H7 (cell line): ENCODE measurements at regions not wholly inside any gene's neighbourhood (a gene's known extent, or its start where the extent isn't known, plus 50 kb on each side); places are given as distances from the start of the nearest gene placed in this dataset.
"Not testable (repeated sequence)": the region's sequence is repeated elsewhere in the genome, so short reads cannot be mapped to it uniquely, and the experiment has no call there.

Experiments used
- DNase-seq: peaks from one replicate; pipeline ENCODE4 v3.0.0; 2012
- H3K27me3 ChIP-seq: 2 replicates; pipeline ENCODE4 v1.6.0; 2011; ENCODE audit warnings: mild to moderate bottlenecking, low read length; ENCODE audit not compliant: control insufficient read depth, insufficient read depth
- H3K36me3 ChIP-seq: replicated peaks from 2 replicates; pipeline ENCODE4 v1.5.1; 2011; ENCODE audit warnings: low read length; ENCODE audit not compliant: control insufficient read depth, insufficient read depth
- H3K4me3 ChIP-seq: 2 replicates; pipeline ENCODE4 v1.5.1; 2011; ENCODE audit warnings: low read depth, mild to moderate bottlenecking, control low read depth, low read length, moderate library complexity; ENCODE audit not compliant: insufficient read depth

GRCh38 chr3:110944782-110945181, 126.8 kb upstream of the NECTIN3 start:
- Histone ChIP-seq H3K4me3 (no peak overlapping the region), H3K27me3 (no peaks in the 10 kb centered on the region), H3K36me3 (no peaks in the 10 kb centered on the region)
- no peak for DNase-seq

GRCh38 chr3:110946810-110947209, 124.8 kb upstream of the NECTIN3 start:
- no peaks in the 10 kb centered on the region for H3K27me3 ChIP-seq
- no peak for DNase-seq
- H3K36me3 ChIP-seq: no peaks in the 10 kb centered on the region
- no peak overlapping the region for H3K4me3 ChIP-seq

- H3K27me3 ChIP-seq, DNase-seq, H3K36me3 ChIP-seq, H3K4me3 ChIP-seq: not testable (repeated sequence)
These were observed 122.4 kb upstream of the NECTIN3 start for GRCh38 chr3:110949194-110949593.

GRCh38 chr3:110955301-110955880, 116.2 kb upstream of the NECTIN3 start:
- no peaks in the 10 kb centered on the region for H3K27me3 ChIP-seq
- no peak overlapping the region for H3K4me3 ChIP-seq
- no peak for DNase-seq
- peaks cover 2% of the 10 kb centered on the region; the same call in 1 of the 2 replicates for H3K36me3 ChIP-seq

GRCh38 chr3:110956081-110956480, 115.5 kb upstream of the NECTIN3 start:
- Histone ChIP-seq H3K27me3 (no peaks in the 10 kb centered on the region), H3K4me3 (no peak overlapping the region), H3K36me3 (peaks cover 2% of the 10 kb centered on the region; the same call in 1 of the 2 replicates)
- no peak for DNase-seq

GRCh38 chr3:110957247-110958025, 114.2 kb upstream of the NECTIN3 start:
- no peak overlapping the region for H3K4me3 ChIP-seq
- H3K36me3 ChIP-seq: peaks cover 2% of the 10 kb centered on the region; the same call in 1 of the 2 replicates
- no peaks in the 10 kb centered on the region for H3K27me3 ChIP-seq
- no peak for DNase-seq

- peaks cover 2% of the 10 kb centered on the region; the same call in 1 of the 2 replicates for H3K36me3 ChIP-seq
- H3K27me3 ChIP-seq: no peaks in the 10 kb centered on the region
- no peak overlapping the region for H3K4me3 ChIP-seq
- no peak for DNase-seq
These were observed 113.1 kb upstream of the NECTIN3 start for GRCh38 chr3:110958313-110959147.

- H3K36me3 ChIP-seq: peaks cover 8% of the 10 kb centered on the region
- peak overlapping the region; percentile 25; the same call in 1 of the 2 replicates for H3K4me3 ChIP-seq
- DNase-seq: no peak
- H3K27me3 ChIP-seq: no peaks in the 10 kb centered on the region
These were observed 105.6 kb upstream of the NECTIN3 start for GRCh38 chr3:110965976-110966375.

GRCh38 chr3:110966966-110967663, 104.5 kb upstream of the NECTIN3 start:
- H3K27me3 ChIP-seq: no peaks in the 10 kb centered on the region
- H3K36me3 ChIP-seq: peaks cover 8% of the 10 kb centered on the region
- DNase-seq: no peak
- H3K4me3 ChIP-seq: peak overlapping the region; percentile 34; the same call in 1 of the 2 replicates

- no peak for DNase-seq
- H3K36me3 ChIP-seq: peaks cover 8% of the 10 kb centered on the region
- peak overlapping the region; percentile 34; the same call in 1 of the 2 replicates for H3K4me3 ChIP-seq
- no peaks in the 10 kb centered on the region for H3K27me3 ChIP-seq
These were observed 103.5 kb upstream of the NECTIN3 start for GRCh38 chr3:110968076-110968475.

GRCh38 chr3:110969229-110970211, 102.1 kb upstream of the NECTIN3 start:
- Histone ChIP-seq H3K4me3 (peak overlapping the region; percentile 34; the same call in 1 of the 2 replicates), H3K27me3 (no peaks in the 10 kb centered on the region), H3K36me3 (peaks cover 5% of the 10 kb centered on the region)
- no peak for DNase-seq

- Histone ChIP-seq H3K4me3 (peak overlapping the region; percentile 33; the same call in 1 of the 2 replicates), H3K36me3 (peaks cover under 1% of the 10 kb centered on the region; the same call in 1 of the 2 replicates), H3K27me3 (no peaks in the 10 kb centered on the region)
- DNase-seq: no peak
These were observed 100.5 kb upstream of the NECTIN3 start for GRCh38 chr3:110971010-110971601.
